ENCODE measurements at regions not wholly inside any gene's neighbourhood (a gene's known extent, or its start where the extent isn't known, plus 50 kb on each side); places are given as distances from the start of the nearest gene placed in this dataset.

- no peak for TF ChIP-seq CTCF (IDR thresholded peaks at IDR 0.05)
- no peak for TF ChIP-seq POLR2A (IDR thresholded peaks at IDR 0.05)
These were observed 57.5 kb upstream of the FN1 start for GRCh38 chr2:215493376-215493775.
